LNCaP clone FGC (cell line): ENCODE measurements at regions not wholly inside any gene's neighbourhood (a gene's known extent, or its start where the extent isn't known, plus 50 kb on each side); places are given as distances from the start of the nearest gene placed in this dataset.

ENCODE experiments used
- DNase-seq: peaks from one replicate; pipeline ENCODE4 v3.0.0-alpha.2; 2011; ENCODE audit warnings: low read depth
- H3K4me3 ChIP-seq: 2 replicates; pipeline ENCODE4 v1.5.1; 2011; ENCODE audit warnings: mild to moderate bottlenecking, low read depth, low read length, control low read depth
- CTCF ChIP-seq: IDR thresholded peaks from 2 replicates; pipeline ENCODE4 v1.5.1; 2012; ENCODE audit warnings: mild to moderate bottlenecking; ENCODE audit not compliant: control insufficient read depth, insufficient read depth; ENCODE audit errors: extremely low read depth

DNA sequence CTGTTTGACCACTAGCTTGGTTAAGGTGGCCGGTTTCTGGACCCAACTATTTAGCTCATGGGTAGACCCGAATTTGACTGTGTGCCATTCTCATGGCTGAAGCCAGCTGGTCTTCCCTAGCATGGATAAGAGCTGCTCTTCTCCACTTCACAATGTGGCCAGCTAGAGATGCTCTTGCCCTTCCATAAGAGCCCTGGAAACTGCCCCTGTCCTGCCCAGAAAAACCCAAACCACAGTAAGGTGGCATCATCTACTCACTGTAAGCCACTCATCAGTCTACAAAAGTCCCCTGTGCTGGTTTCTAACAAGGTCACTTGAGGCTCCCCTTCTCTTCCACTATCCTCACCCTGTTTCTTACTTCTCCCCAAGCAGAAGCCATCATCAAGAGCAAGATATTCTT is 165.1 kb downstream of the HS3ST2 start:
- no peak overlapping the region for H3K4me3 ChIP-seq
- DNase-seq: no peak
- TF ChIP-seq CTCF: no peak

DNA sequence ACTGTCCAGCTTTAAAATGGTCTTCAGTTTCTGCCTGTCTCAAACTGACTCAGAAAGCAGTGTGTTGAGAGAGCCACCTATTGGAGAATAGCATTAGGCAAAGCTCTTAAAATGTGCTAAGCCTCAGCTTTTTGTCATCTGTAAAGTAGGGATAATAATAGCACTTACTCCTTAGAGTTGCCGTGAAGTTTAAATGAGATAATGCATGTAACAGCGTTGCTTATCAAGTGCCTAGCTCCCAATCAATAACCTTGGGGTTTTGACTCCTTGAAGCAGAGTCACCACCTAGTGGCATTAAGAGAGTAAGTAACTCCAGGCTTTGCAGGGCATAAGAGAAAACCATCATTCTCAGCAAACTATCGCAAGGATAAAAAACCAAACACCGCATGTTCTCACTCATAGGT is 163.3 kb downstream of the HS3ST2 start:
- TF ChIP-seq CTCF: peak; percentile 40
- peak; percentile 4 for DNase-seq
- H3K4me3 ChIP-seq: no peak overlapping the region

DNA sequence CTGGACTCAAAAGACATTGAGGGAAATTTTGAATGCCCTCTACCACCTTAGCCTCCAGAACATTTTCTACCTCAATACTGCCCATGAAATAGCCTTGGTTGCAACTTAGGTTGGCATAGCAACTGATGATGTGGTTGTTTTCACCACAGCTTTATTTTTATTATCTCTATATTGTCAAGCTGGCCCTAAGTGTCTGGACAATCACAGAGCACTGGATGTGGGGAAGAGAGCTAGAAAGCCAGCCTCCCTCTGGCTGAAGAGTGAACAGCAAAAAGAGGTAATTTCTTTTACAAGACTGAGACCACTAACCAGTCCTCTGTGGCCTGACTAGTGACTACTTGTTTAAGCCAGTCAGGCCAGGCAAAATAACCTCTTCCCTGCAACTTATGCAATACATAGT is 159.6 kb downstream of the HS3ST2 start:
- H3K4me3 ChIP-seq: no peak overlapping the region
- TF ChIP-seq CTCF: no peak
- DNase-seq: no peak

GRCh38 chr16:22971346-22971924 is 157.5 kb downstream of the HS3ST2 start:
- no peak for DNase-seq
- TF ChIP-seq CTCF: no peak
- H3K4me3 ChIP-seq: no peak overlapping the region

GRCh38 chr16:22970209-22970865 is 156.4 kb downstream of the HS3ST2 start:
- H3K4me3 ChIP-seq: no peak overlapping the region
- no peak for TF ChIP-seq CTCF
- no peak for DNase-seq

- DNase-seq: no peak
- TF ChIP-seq CTCF: no peak
- no peak overlapping the region for H3K4me3 ChIP-seq
These were observed 155.6 kb downstream of the HS3ST2 start for GRCh38 chr16:22969567-22969966.

DNA sequence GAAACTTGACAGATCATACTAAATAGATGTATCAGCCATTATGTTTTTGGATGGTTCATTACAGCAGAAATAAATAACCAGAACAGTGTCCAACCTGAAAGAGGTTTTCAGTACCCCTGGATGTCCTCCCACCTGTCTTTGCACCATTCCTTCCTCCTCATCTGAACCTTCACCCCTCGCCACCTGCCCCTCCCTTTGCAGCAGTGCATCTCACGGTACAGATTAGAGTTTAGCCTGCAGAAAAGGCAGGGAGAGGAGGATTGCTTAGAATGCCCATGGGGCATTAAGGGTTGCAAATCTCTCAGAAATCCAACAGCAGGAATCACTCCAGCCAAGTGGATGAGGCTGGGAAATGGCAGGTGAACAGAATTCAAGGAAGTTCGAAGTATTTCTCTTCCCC is 155.0 kb downstream of the HS3ST2 start:
- DNase-seq: no peak
- no peak overlapping the region for H3K4me3 ChIP-seq
- no peak for TF ChIP-seq CTCF
